ENCODE measurements at regions not wholly inside any gene's neighbourhood (a gene's known extent, or its start where the extent isn't known, plus 50 kb on each side); places are given as distances from the start of the nearest gene placed in this dataset.

GRCh38 chr6:167235421-167236238 is 55.5 kb upstream of the UNC93A start:
- no peaks in the 10 kb centered on the region for H3K36me3 ChIP-seq (replicated peaks in 1 of 2)
- DNase-seq, result no peak
- no peaks in the 10 kb centered on the region for H3K9me3 ChIP-seq (replicated peaks in 1 of 3)
- peaks cover 13% of the 10 kb centered on the region for H3K27me3 ChIP-seq
- no peak overlapping the region for H3K4me3 ChIP-seq
- intact Hi-C loops (cut with DNase I), result no loop called here
- 85 to 92% (median 87%) methylated on average over 20 to 38 of the region's 38 CpGs for WGBS, 4 donors
- H3K4me1 ChIP-seq (replicated peaks in 1 of 2), result no peaks in the 10 kb centered on the region
- H3K27ac ChIP-seq, result no peak overlapping the region
- no peak for TF ChIP-seq CTCF (IDR thresholded peaks at IDR 0.05)
- TF ChIP-seq POLR2A (IDR thresholded peaks at IDR 0.05), result no peak

- Histone ChIP-seq H3K27ac (no peak overlapping the region), H3K4me3 (no peak overlapping the region), H3K9me3 (replicated peaks in 1 of 3) (no peaks in the 10 kb centered on the region), H3K27me3 (peaks cover 13% of the 10 kb centered on the region), H3K36me3 (replicated peaks in 1 of 2) (no peaks in the 10 kb centered on the region), H3K4me1 (replicated peaks in 1 of 2) (no peaks in the 10 kb centered on the region)
- no peak for TF ChIP-seq POLR2A (IDR thresholded peaks at IDR 0.05)
- no peak for TF ChIP-seq CTCF (IDR thresholded peaks at IDR 0.05)
- no peak for DNase-seq
- intact Hi-C loops (cut with DNase I), result no loop called here
- WGBS, 4 donors, result 75 to 93% (median 86%) methylated on average over 9 to 16 of the region's 16 CpGs
These were observed 54.9 kb upstream of the UNC93A start for GRCh38 chr6:167236239-167236571.

- Histone ChIP-seq H3K36me3 (replicated peaks in 1 of 2) (no peaks in the 10 kb centered on the region), H3K9me3 (replicated peaks in 1 of 3) (no peaks in the 10 kb centered on the region), H3K4me1 (replicated peaks in 1 of 2) (no peaks in the 10 kb centered on the region), H3K4me3 (no peak overlapping the region), H3K27ac (no peak overlapping the region), H3K27me3 (peaks cover 13% of the 10 kb centered on the region)
- TF ChIP-seq CTCF (IDR thresholded peaks at IDR 0.05) (no peak), POLR2A (IDR thresholded peaks at IDR 0.05) (no peak)
- 86 to 87% (median 86%) methylated on average over 14 of the region's 14 CpGs for WGBS, 4 donors
- DNase-seq, result no peak
- intact Hi-C loops (cut with DNase I), result no loop called here
These were observed 53.5 kb upstream of the UNC93A start for GRCh38 chr6:167237438-167238145.

GRCh38 chr6:167238146-167238693 is 52.9 kb upstream of the UNC93A start:
- Histone ChIP-seq H3K27ac (no peak overlapping the region), H3K4me1 (replicated peaks in 1 of 2) (no peaks in the 10 kb centered on the region), H3K27me3 (peaks cover 7% of the 10 kb centered on the region), H3K36me3 (replicated peaks in 1 of 2) (no peaks in the 10 kb centered on the region), H3K4me3 (no peak overlapping the region), H3K9me3 (replicated peaks in 1 of 3) (no peaks in the 10 kb centered on the region)
- WGBS, 4 donors, result 43 to 51% (median 45%) methylated on average over 14 of the region's 14 CpGs
- TF ChIP-seq POLR2A (IDR thresholded peaks at IDR 0.05), result no peak
- TF ChIP-seq CTCF (IDR thresholded peaks at IDR 0.05), result no peak
- no peak for DNase-seq
- intact Hi-C loops (cut with DNase I), result no loop called here
